K562 (cell line): ENCODE measurements at regions not wholly inside any gene's neighbourhood (a gene's known extent, or its start where the extent isn't known, plus 50 kb on each side); places are given as distances from the start of the nearest gene placed in this dataset.
"Not testable (repeated sequence)": the region's sequence is repeated elsewhere in the genome, so short reads cannot be mapped to it uniquely, and the experiment has no call there.

Experiments used
- ATAC-seq: fragments of 200-7000 bp; cut with Tn5 transposase; 3 replicates; pipeline ENCODE4 v1.9.1; 2020; ENCODE audit warnings: moderate library complexity
- BruUV-seq: library from RNA; stranded (reverse); fragments of 400-500 nt; replicated peaks from 2 replicates; lab custom pipeline; 2021; lab: Mats Ljungman, UMichigan
- CTCF ChIA-PET: fragments of 300-600 bp; formaldehyde crosslinking; extraction: SDS; loops from one replicate; lab custom pipeline; 2021; ENCODE audit warnings: low intra/inter-chr PET ratio; lab: Yijun Ruan, JAX
- POLR2A ChIA-PET: fragments of 300-600, 350-650 bp; sonication (Branson Sonifier 250); formaldehyde crosslinking; extraction: SDS; loops from one replicate; lab custom pipeline; 2021; ENCODE audit warnings: antibody characterized with exemption, inconsistent platforms; lab: Yijun Ruan, JAX
- DNase-seq, 4 experiments: peaks; one replicate each; pipeline versions ENCODE4 v3.0.0 to v3.0.0-alpha.2; 2011 to 2018; ENCODE audit warnings: low spot score in 3 of 4, mixed read lengths in 3 of 4; ENCODE audit errors: extremely low read depth in 1 of 4
- FAIRE-seq: peaks from 2 replicates; lab custom pipeline; 2011; peaks lifted over from hg19 to GRCh38; lab: Jason Lieb, UNC
- H2AFZ ChIP-seq: 2 replicates; pipeline ENCODE4 v1.6.0; 2011; ENCODE audit warnings: low read depth, low read length, control low read depth, inconsistent platforms
- H3K27ac ChIP-seq: fragments of 200-600 bp; 3 replicates; pipeline ENCODE4 v1.8.0; 2011; ENCODE audit warnings: low read depth, mild to moderate bottlenecking, control low read depth, inconsistent platforms, low read length, moderate library complexity, mixed read lengths; ENCODE audit errors: extremely low read depth
- H3K27me3 ChIP-seq, 2 experiments: fragments of 300-600 bp in 1 of 2; 2 replicates in 1 of 2; 3 replicates in 1 of 2; pipeline versions ENCODE4 v1.6.0 to v1.8.0; 2011; ENCODE audit warnings: inconsistent platforms in 2 of 2, low read length in 2 of 2, mild to moderate bottlenecking in 1 of 2, mixed read lengths in 1 of 2, moderate library complexity in 1 of 2; ENCODE audit not compliant: control insufficient read depth in 2 of 2, insufficient read depth in 2 of 2
- H3K36me3 ChIP-seq: fragments of 300-600 bp; 3 replicates; pipeline ENCODE4 v1.8.0; 2011; ENCODE audit warnings: mild to moderate bottlenecking, low read length, inconsistent platforms; ENCODE audit not compliant: control insufficient read depth, insufficient read depth
- H3K4me1 ChIP-seq, 2 experiments: fragments of 200-600 bp in 1 of 2; replicated peaks in 1 of 2; 2 replicates in 1 of 2; 3 replicates in 1 of 2; pipeline versions ENCODE4 v1.5.1 to v1.8.0; 2011; ENCODE audit warnings: inconsistent platforms in 2 of 2, low read length in 2 of 2, mild to moderate bottlenecking in 1 of 2, mixed read lengths in 1 of 2, moderate library complexity in 1 of 2; ENCODE audit not compliant: control insufficient read depth in 2 of 2, insufficient read depth in 2 of 2
- H3K4me2 ChIP-seq: 2 replicates; pipeline ENCODE4 v1.6.1; 2011; ENCODE audit warnings: low read length, control low read depth, inconsistent platforms, mixed read lengths; ENCODE audit not compliant: insufficient read depth
- H3K4me3 ChIP-seq: fragments of 200-600 bp; sonication (generic), shearing (Covaris generic); 2 replicates; pipeline ENCODE4 v1.5.1; 2016; ENCODE audit warnings: control low read depth, inconsistent platforms
- H3K79me2 ChIP-seq: fragments of 200-600 bp; 3 replicates; pipeline ENCODE4 v1.8.0; 2011; ENCODE audit warnings: low read length, inconsistent platforms; ENCODE audit not compliant: control insufficient read depth, insufficient read depth
- H3K9ac ChIP-seq, 2 experiments: 2 replicates each; pipeline versions ENCODE4 v1.6.0 to v1.6.1; 2011; ENCODE audit warnings: low read depth in 2 of 2, low read length in 2 of 2, control low read depth in 1 of 2, inconsistent platforms in 1 of 2, mild to moderate bottlenecking in 1 of 2, mixed read lengths in 1 of 2; ENCODE audit not compliant: insufficient read depth in 1 of 2
- H3K9me1 ChIP-seq: one replicate; pipeline ENCODE4 v1.6.0; 2011; ENCODE audit warnings: inconsistent platforms, mild to moderate bottlenecking, low read length, moderate library complexity; ENCODE audit not compliant: control insufficient read depth, insufficient read depth
- H3K9me3 ChIP-seq: replicated peaks from 2 replicates; pipeline ENCODE4 v1.5.1; 2011; ENCODE audit warnings: low read depth, low read length, inconsistent platforms; ENCODE audit not compliant: control insufficient read depth, insufficient read depth
- H4K20me1 ChIP-seq: replicated peaks from 2 replicates; pipeline ENCODE4 v1.6.1; 2011; ENCODE audit warnings: low read length, inconsistent platforms, mixed read lengths; ENCODE audit not compliant: control insufficient read depth, insufficient read depth
- ARID1B ChIP-seq: fragments of 450-650 bp; IDR thresholded peaks from 2 replicates; pipeline ENCODE4 v1.6.1; 2016; ENCODE audit warnings: antibody characterized with exemption, mild to moderate bottlenecking, inconsistent platforms
- DACH1 ChIP-seq: fragments of 450-650 bp; IDR thresholded peaks from 2 replicates; pipeline ENCODE4 v1.6.1; 2018; ENCODE audit not compliant: partially characterized antibody
- ESRRB ChIP-seq: fragments of 250-450 bp; sonication (Bioruptor Pico); IDR thresholded peaks from 2 replicates; pipeline ENCODE4 v1.5.0; 2020; ENCODE audit warnings: mild to moderate bottlenecking, moderate library complexity, borderline replicate concordance
- EWSR1 ChIP-seq: fragments of 450-650 bp; IDR thresholded peaks from 2 replicates; pipeline ENCODE4 v1.6.1; 2018; ENCODE audit warnings: borderline replicate concordance, mild to moderate bottlenecking, low read depth, moderate library complexity; ENCODE audit not compliant: partially characterized antibody
- FOSL1 ChIP-seq: fragments of 200-800 bp; sonication (Bioruptor generic); conservative IDR thresholded peaks from 2 replicates; pipeline ENCODE4 v1.6.1; 2016; ENCODE audit warnings: missing genetic modification characterization, missing compliant biosample characterization
- NBN ChIP-seq: fragments of 450-650 bp; IDR thresholded peaks from 2 replicates; pipeline ENCODE4 v1.6.1; 2016; ENCODE audit warnings: low read depth, mild to moderate bottlenecking
- NFE2 ChIP-seq: IDR thresholded peaks from 2 replicates; pipeline ENCODE4 v1.6.1; 2014; ENCODE audit warnings: antibody characterized with exemption, low read depth
- RBBP5 ChIP-seq: fragments of 200-600 bp; sonication (generic); IDR thresholded peaks from 2 replicates; pipeline ENCODE4 v1.6.1; 2012; ENCODE audit warnings: borderline replicate concordance, mild to moderate bottlenecking, low read length, control low read depth, inconsistent platforms; ENCODE audit not compliant: insufficient read depth, poor library complexity, severe bottlenecking
- U2AF2 ChIP-seq: fragments of 200-400 bp; formaldehyde crosslinking; optimal IDR thresholded peaks from 2 replicates; pipeline ENCODE3; 2017; ENCODE audit warnings: low read depth, mild to moderate bottlenecking, low read length
- WGBS: fragments of 100-300 bp; shearing (Covaris generic); methylation state at CpG from one replicate; pipeline ENCODE4 v1.1.6; 2016; ENCODE audit warnings: low coverage, mixed read lengths; ENCODE audit not compliant: insufficient coverage; ENCODE audit errors: missing lambda C conversion rate; 5-methylcytosine and 5-hydroxymethylcytosine counted together
- in situ Hi-C: fragments of 300-500 bp; cut with MboI; formaldehyde crosslinking; loops from 4 replicates; pipeline ENCODE4 v1.15.0; 2018; ENCODE audit warnings: inconsistent platforms, mixed read lengths
- intact Hi-C: fragments of 100-400 bp; cut with micrococcal nuclease; formaldehyde crosslinking; loops from 2 replicates; pipeline ENCODE4 v1.14.2; 2022
- TF ChIP-seq, protein P1 (sequence below): sonication (generic); formaldehyde crosslinking; IDR thresholded peaks from 2 replicates; pipeline ENCODE4 v1.8.1; 2023; ENCODE audit warnings: mild to moderate bottlenecking, missing genetic modification reagents, moderate library complexity

GRCh38 chr10:77718957-77719356 is 81.3 kb upstream of the KCNMA1 start (continued):
- TF ChIP-seq EWSR1 (no peak), U2AF2 (no peak), ESRRB (CRISPR knock-in tag) (no peak), DACH1 (no peak), RBBP5 (no peak), NBN (no peak), NFE2 (no peak), ARID1B (no peak)
- TF ChIP-seq, protein P1, sequence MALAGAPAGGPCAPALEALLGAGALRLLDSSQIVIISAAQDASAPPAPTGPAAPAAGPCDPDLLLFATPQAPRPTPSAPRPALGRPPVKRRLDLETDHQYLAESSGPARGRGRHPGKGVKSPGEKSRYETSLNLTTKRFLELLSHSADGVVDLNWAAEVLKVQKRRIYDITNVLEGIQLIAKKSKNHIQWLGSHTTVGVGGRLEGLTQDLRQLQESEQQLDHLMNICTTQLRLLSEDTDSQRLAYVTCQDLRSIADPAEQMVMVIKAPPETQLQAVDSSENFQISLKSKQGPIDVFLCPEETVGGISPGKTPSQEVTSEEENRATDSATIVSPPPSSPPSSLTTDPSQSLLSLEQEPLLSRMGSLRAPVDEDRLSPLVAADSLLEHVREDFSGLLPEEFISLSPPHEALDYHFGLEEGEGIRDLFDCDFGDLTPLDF (CRISPR knock-in tag): no peak

- intact Hi-C loops, H3K9me3 ChIP-seq, H3K9me1 ChIP-seq, H3K27ac ChIP-seq, H3K4me2 ChIP-seq, H3K79me2 ChIP-seq, H3K4me1 ChIP-seq, DNase-seq, H4K20me1 ChIP-seq, H3K36me3 ChIP-seq, H3K9ac ChIP-seq, H2AFZ ChIP-seq, FAIRE-seq, H3K4me3 ChIP-seq, BruUV-seq, in situ Hi-C loops: not testable (repeated sequence)
- ChIA-PET CTCF (interaction anchor here (2.2 kb wide), 1 partner anchor 38 kb away, joined by 10 read pairs; no protein-coding TSS in a partner anchor), POLR2A (interaction anchor here (0.7 to 0.8 kb wide), 2 partner anchors 36 to 419 kb away, joined by 3 read pairs; no protein-coding TSS in a partner anchor)
- peaks cover 0 to 23% of the 10 kb centered on the region in 2 experiments; a peak in 2 of 5 replicates for H3K27me3 ChIP-seq
- peak; percentile 52 for TF ChIP-seq FOSL1 (tag)
- WGBS: 0% methylated on average over 6 of the region's 6 CpGs
- 0 out of 3 replicates have a peak, but pooled peaks have one; percentile 15 for ATAC-seq
These were observed 80.7 kb upstream of the KCNMA1 start for GRCh38 chr10:77718312-77718711.
